IMR-90 (cell line): ENCODE measurements at regions not wholly inside any gene's neighbourhood (a gene's known extent, or its start where the extent isn't known, plus 50 kb on each side); places are given as distances from the start of the nearest gene placed in this dataset.

Experiments
- ATAC-seq: fragments of 200-7000 bp; cut with Tn5 transposase; 2 replicates; pipeline ENCODE4 v1.9.1; 2020; ENCODE audit warnings: low read depth, mild to moderate bottlenecking, moderate library complexity
- BruUV-seq: library from RNA; stranded (reverse); fragments of 400-500 nt; replicated peaks from 2 replicates; lab custom pipeline; 2021; lab: Mats Ljungman, UMichigan
- CTCF ChIA-PET: fragments of 300-600 bp; formaldehyde crosslinking; extraction: SDS; loops from one replicate; lab custom pipeline; 2021; ENCODE audit warnings: antibody characterized with exemption; lab: Yijun Ruan, JAX
- POLR2A ChIA-PET: fragments of 300-600 bp; sonication (Branson Sonifier 250); formaldehyde crosslinking; loops from one replicate; lab custom pipeline; 2022; ENCODE audit warnings: antibody characterized with exemption; ENCODE audit not compliant: unreplicated experiment; lab: Charles Lee
- DNase-seq: peaks from one replicate; pipeline ENCODE4 v3.0.0; 2013
- H2AFZ ChIP-seq: replicated peaks from 2 replicates; pipeline ENCODE3; 2013; ENCODE audit warnings: low read length, mild to moderate bottlenecking; ENCODE audit not compliant: poor library complexity
- H2AK5ac ChIP-seq: 2 replicates; pipeline ENCODE4 v1.6.1; 2013; ENCODE audit warnings: low read depth, low read length, inconsistent platforms
- H2AK9ac ChIP-seq: replicated peaks from 2 replicates; pipeline ENCODE3; 2013; ENCODE audit warnings: mild to moderate bottlenecking, low read depth, low read length, moderate library complexity; ENCODE audit not compliant: poor library complexity
- H2BK120ac ChIP-seq: 2 replicates; pipeline ENCODE4 v1.6.1; 2013; ENCODE audit warnings: low read depth, low read length, inconsistent platforms
- H2BK15ac ChIP-seq: 3 replicates; pipeline ENCODE4 v1.6.1; 2013; ENCODE audit warnings: low read depth, low read length, inconsistent platforms
- H2BK20ac ChIP-seq: 2 replicates; pipeline ENCODE4 v1.6.1; 2013; ENCODE audit warnings: low read depth, mild to moderate bottlenecking, inconsistent platforms, low read length, moderate library complexity
- H2BK5ac ChIP-seq: 2 replicates; pipeline ENCODE4 v1.6.1; 2013; ENCODE audit warnings: mild to moderate bottlenecking, low read depth, low read length, inconsistent platforms; ENCODE audit not compliant: poor library complexity, severe bottlenecking
- H3K14ac ChIP-seq: replicated peaks from 2 replicates; pipeline ENCODE4 v1.6.1; 2013; ENCODE audit warnings: low read depth, low read length, inconsistent platforms
- H3K18ac ChIP-seq: 2 replicates; pipeline ENCODE4 v1.6.1; 2013; ENCODE audit warnings: low read depth, low read length, control low read depth
- H3K23ac ChIP-seq: 2 replicates; pipeline ENCODE4 v1.6.1; 2013; ENCODE audit warnings: low read depth, low read length, inconsistent platforms
- H3K27ac ChIP-seq: 2 replicates; pipeline ENCODE4 v1.5.1; 2013; ENCODE audit warnings: mild to moderate bottlenecking, control low read depth, low read length; ENCODE audit not compliant: insufficient read depth
- H3K27me3 ChIP-seq: 2 replicates; pipeline ENCODE4 v1.6.1; 2013; ENCODE audit warnings: low read length; ENCODE audit not compliant: control insufficient read depth, insufficient read depth
- H3K36me3 ChIP-seq: 2 replicates; pipeline ENCODE4 v1.6.1; 2013; ENCODE audit warnings: low read length, mixed read lengths; ENCODE audit not compliant: control insufficient read depth, insufficient read depth
- H3K4ac ChIP-seq: 2 replicates; pipeline ENCODE4 v1.6.1; 2013; ENCODE audit warnings: low read depth, low read length, inconsistent platforms
- H3K4me1 ChIP-seq: 2 replicates; pipeline ENCODE4 v1.6.1; 2013; ENCODE audit warnings: low read length, mixed read lengths; ENCODE audit not compliant: control insufficient read depth, insufficient read depth
- H3K4me2 ChIP-seq: 2 replicates; pipeline ENCODE4 v1.6.1; 2013; ENCODE audit warnings: low read depth, mild to moderate bottlenecking, control low read depth, low read length, moderate library complexity
- H3K4me3 ChIP-seq: 2 replicates; pipeline ENCODE4 v1.5.1; 2013; ENCODE audit warnings: low read depth, mild to moderate bottlenecking, control low read depth, low read length, moderate library complexity; ENCODE audit not compliant: insufficient read depth
- H3K56ac ChIP-seq: 2 replicates; pipeline ENCODE4 v1.6.1; 2013; ENCODE audit warnings: low read length, inconsistent platforms; ENCODE audit not compliant: insufficient read depth; ENCODE audit errors: extremely low read depth
- H3K79me1 ChIP-seq, 2 experiments: 2 replicates each; pipeline ENCODE4 v1.6.1; 2013; ENCODE audit warnings: low read length in 2 of 2, inconsistent platforms in 1 of 2, low read depth in 1 of 2
- H3K9ac ChIP-seq: 2 replicates; pipeline ENCODE4 v1.6.1; 2013; ENCODE audit warnings: low read depth, low read length, control low read depth
- H3K9me1 ChIP-seq: 2 replicates; pipeline ENCODE4 v1.6.1; 2013; ENCODE audit warnings: low read length, inconsistent platforms; ENCODE audit not compliant: insufficient read depth
- H3K9me3 ChIP-seq: 2 replicates; pipeline ENCODE4 v1.6.1; 2013; ENCODE audit warnings: low read length; ENCODE audit not compliant: control insufficient read depth, insufficient read depth
- H4K20me1 ChIP-seq: 2 replicates; pipeline ENCODE4 v1.6.1; 2013; ENCODE audit warnings: low read length, inconsistent platforms; ENCODE audit not compliant: insufficient read depth
- H4K5ac ChIP-seq: 2 replicates; pipeline ENCODE4 v1.6.1; 2013; ENCODE audit warnings: mild to moderate bottlenecking, low read depth, low read length, control low read depth
- H4K8ac ChIP-seq, 2 experiments: 2 replicates each; pipeline ENCODE4 v1.6.1; 2013; ENCODE audit warnings: low read depth in 2 of 2, low read length in 2 of 2, control low read depth in 1 of 2, inconsistent platforms in 1 of 2
- H4K91ac ChIP-seq: 2 replicates; pipeline ENCODE4 v1.6.1; 2013; ENCODE audit warnings: low read depth, low read length, inconsistent platforms; ENCODE audit not compliant: insufficient read depth
- BHLHE40 ChIP-seq: fragments of 150-350 bp; IDR thresholded peaks from 2 replicates; pipeline ENCODE4 v1.6.1; 2016; ENCODE audit warnings: mild to moderate bottlenecking, low read depth, low read length
- CEBPB ChIP-seq: IDR thresholded peaks from 2 replicates; pipeline ENCODE4 v1.6.1; 2012; ENCODE audit warnings: low read depth, low read length, improper control_type of control experiment
- CHD1 ChIP-seq: IDR thresholded peaks from 2 replicates; pipeline ENCODE4 v1.6.1; 2012; ENCODE audit warnings: low read depth, low read length, improper control_type of control experiment
- CTCF ChIP-seq: conservative IDR thresholded peaks from 2 replicates; pipeline ENCODE4 v1.5.1; 2012; ENCODE audit warnings: mild to moderate bottlenecking, low read depth, low read length, improper control_type of control experiment
- FOS ChIP-seq: fragments of 150-350 bp; IDR thresholded peaks from 2 replicates; pipeline ENCODE4 v1.6.1; 2016; ENCODE audit warnings: low read depth, low read length
- MAFK ChIP-seq: IDR thresholded peaks from 2 replicates; pipeline ENCODE4 v1.6.1; 2012; ENCODE audit warnings: low read depth, low read length, improper control_type of control experiment
- MXI1 ChIP-seq: IDR thresholded peaks from 2 replicates; pipeline ENCODE4 v1.6.1; 2012; ENCODE audit warnings: low read depth, mild to moderate bottlenecking, low read length, moderate library complexity, borderline replicate concordance
- NFE2L2 ChIP-seq: fragments of 150-350 bp; IDR thresholded peaks from 2 replicates; pipeline ENCODE4 v1.6.1; 2016; ENCODE audit warnings: low read depth, mild to moderate bottlenecking, low read length
- RAD21 ChIP-seq: IDR thresholded peaks from 2 replicates; pipeline ENCODE4 v1.6.1; 2012; ENCODE audit warnings: low read length, improper control_type of control experiment
- RCOR1 ChIP-seq: IDR thresholded peaks from 2 replicates; pipeline ENCODE4 v1.6.1; 2012; ENCODE audit warnings: mild to moderate bottlenecking, low read length, improper control_type of control experiment; ENCODE audit not compliant: insufficient replicate concordance
- RFX5 ChIP-seq: IDR thresholded peaks from 2 replicates; pipeline ENCODE4 v1.8.0; 2012; ENCODE audit warnings: low read depth, mild to moderate bottlenecking, low read length, moderate library complexity
- SMC3 ChIP-seq: fragments of 150-350 bp; IDR thresholded peaks from 2 replicates; pipeline ENCODE4 v1.6.1; 2016; ENCODE audit warnings: low read depth, mild to moderate bottlenecking, antibody characterized with exemption, low read length, moderate library complexity
- WGBS, 2 experiments: methylation state at CpG; one replicate each; pipeline versions ENCODE4 v1.1.5 to v1.1.7; 2013; ENCODE audit warnings: missing lambda C conversion rate in 2 of 2; ENCODE audit not compliant: insufficient read length in 1 of 2; ENCODE audit errors: extremely low coverage in 2 of 2; 5-methylcytosine and 5-hydroxymethylcytosine counted together
- dilution Hi-C: fragments of 300-500 bp; cut with HindIII; formaldehyde crosslinking; loops from one replicate; pipeline ENCODE4 v1.14.3; 2018; ENCODE audit warnings: low sequenced_read_pairs; ENCODE audit not compliant: unreplicated experiment
- in situ Hi-C: fragments of 300-500 bp; cut with MboI; formaldehyde crosslinking; loops from 3 replicates; pipeline ENCODE4 v1.14.3; 2019; ENCODE audit warnings: low sequenced_read_pairs, inconsistent platforms, mixed read lengths
- intact Hi-C: fragments of 100-400 bp; cut with micrococcal nuclease; formaldehyde crosslinking; loops from 2 replicates; pipeline ENCODE4 v1.10.0; 2022
- TF ChIP-seq, protein P1 (sequence below): fragments of 150-350 bp; IDR thresholded peaks from 2 replicates; pipeline ENCODE4 v1.6.1; 2017; ENCODE audit warnings: mild to moderate bottlenecking, antibody characterized with exemption, low read length, low read depth
- TF ChIP-seq, protein P2 (sequence below): fragments of 150-350 bp; IDR thresholded peaks from 2 replicates; pipeline ENCODE4 v1.6.1; 2016; ENCODE audit warnings: low read depth, mild to moderate bottlenecking, low read length, moderate library complexity, borderline replicate concordance

DNA sequence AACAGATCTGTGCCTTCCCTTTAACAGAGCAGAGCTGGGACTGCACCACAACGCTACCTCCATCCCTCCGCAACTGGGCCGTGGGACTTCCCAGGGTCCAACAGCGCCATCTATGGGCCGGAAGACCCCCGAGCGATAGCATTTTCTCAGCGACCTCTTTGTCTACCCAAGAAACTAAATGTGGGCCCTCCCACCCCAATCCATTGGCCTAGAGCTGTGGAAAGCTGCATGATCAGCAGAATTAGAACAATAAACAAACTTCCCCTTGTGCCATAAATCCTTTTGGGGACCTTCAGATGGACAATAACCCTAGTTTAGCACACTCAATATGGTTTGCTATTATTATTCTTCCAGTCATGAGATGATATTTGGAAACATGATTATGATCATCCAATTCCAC, 74.8 kb upstream of the NTRK3 start:
- no peak overlapping the region for H3K4ac ChIP-seq
- no peak overlapping the region for H2BK15ac ChIP-seq
- H4K5ac ChIP-seq = no peak overlapping the region
- no peaks in the 10 kb centered on the region for H3K79me1 ChIP-seq
- H3K9me1 ChIP-seq = no peaks in the 10 kb centered on the region
- no peak overlapping the region for H4K8ac ChIP-seq
- H3K18ac ChIP-seq = no peak overlapping the region
- POLR2A ChIA-PET = no interaction called here
- no peaks in the 10 kb centered on the region for H3K9me3 ChIP-seq
- H3K4me2 ChIP-seq = no peak overlapping the region
- no peak overlapping the region for H3K4me3 ChIP-seq
- H2BK20ac ChIP-seq = no peak overlapping the region
- H4K91ac ChIP-seq = no peak overlapping the region
- no peak overlapping the region for H3K23ac ChIP-seq
- WGBS, 2 experiments = 0% methylated on average over 1 of the region's 8 CpGs; no CpG with 5 or more reads in 1 of the 2 experiments
- peak; percentile 4 for DNase-seq
- dilution Hi-C loops (no loop called here), in situ Hi-C loops (no loop called here), intact Hi-C loops (no loop called here)
- no peak overlapping the region for H3K27ac ChIP-seq
- no peak overlapping the region for H3K56ac ChIP-seq
- CTCF ChIA-PET = no interaction called here
- H2BK5ac ChIP-seq = no peak overlapping the region
- H3K27me3 ChIP-seq = no peaks in the 10 kb centered on the region
- no peak overlapping the region for H3K9ac ChIP-seq
- BruUV-seq = no TSS peak
- H2BK120ac ChIP-seq = no peak overlapping the region
- no peak overlapping the region for H3K14ac ChIP-seq
- H3K36me3 ChIP-seq = no peaks in the 10 kb centered on the region
- no peak overlapping the region for H2AK9ac ChIP-seq
- H4K20me1 ChIP-seq = no peaks in the 10 kb centered on the region
- no peak overlapping the region for H2AK5ac ChIP-seq
- no peaks in the 10 kb centered on the region for H3K4me1 ChIP-seq
- H2AFZ ChIP-seq = no peak overlapping the region
- ATAC-seq = no peak
- TF ChIP-seq, protein P1, sequence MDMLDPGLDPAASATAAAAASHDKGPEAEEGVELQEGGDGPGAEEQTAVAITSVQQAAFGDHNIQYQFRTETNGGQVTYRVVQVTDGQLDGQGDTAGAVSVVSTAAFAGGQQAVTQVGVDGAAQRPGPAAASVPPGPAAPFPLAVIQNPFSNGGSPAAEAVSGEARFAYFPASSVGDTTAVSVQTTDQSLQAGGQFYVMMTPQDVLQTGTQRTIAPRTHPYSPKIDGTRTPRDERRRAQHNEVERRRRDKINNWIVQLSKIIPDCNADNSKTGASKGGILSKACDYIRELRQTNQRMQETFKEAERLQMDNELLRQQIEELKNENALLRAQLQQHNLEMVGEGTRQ = no peak
- TF ChIP-seq, protein P2, sequence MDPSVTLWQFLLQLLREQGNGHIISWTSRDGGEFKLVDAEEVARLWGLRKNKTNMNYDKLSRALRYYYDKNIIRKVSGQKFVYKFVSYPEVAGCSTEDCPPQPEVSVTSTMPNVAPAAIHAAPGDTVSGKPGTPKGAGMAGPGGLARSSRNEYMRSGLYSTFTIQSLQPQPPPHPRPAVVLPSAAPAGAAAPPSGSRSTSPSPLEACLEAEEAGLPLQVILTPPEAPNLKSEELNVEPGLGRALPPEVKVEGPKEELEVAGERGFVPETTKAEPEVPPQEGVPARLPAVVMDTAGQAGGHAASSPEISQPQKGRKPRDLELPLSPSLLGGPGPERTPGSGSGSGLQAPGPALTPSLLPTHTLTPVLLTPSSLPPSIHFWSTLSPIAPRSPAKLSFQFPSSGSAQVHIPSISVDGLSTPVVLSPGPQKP = no peak
- TF ChIP-seq MAFK (peak; percentile 63), SMC3 (no peak), NFE2L2 (no peak), FOS (no peak), BHLHE40 (no peak), RCOR1 (no peak), CHD1 (no peak), MXI1 (no peak), RFX5 (no peak), RAD21 (peak; percentile 33; the same call in 1 of the 2 replicates), CEBPB (no peak), CTCF (peak; percentile 26; the same call in 1 of the 2 replicates)
